ENCODE measurements at regions not wholly inside any gene's neighbourhood (a gene's known extent, or its start where the extent isn't known, plus 50 kb on each side); places are given as distances from the start of the nearest gene placed in this dataset.

DNA sequence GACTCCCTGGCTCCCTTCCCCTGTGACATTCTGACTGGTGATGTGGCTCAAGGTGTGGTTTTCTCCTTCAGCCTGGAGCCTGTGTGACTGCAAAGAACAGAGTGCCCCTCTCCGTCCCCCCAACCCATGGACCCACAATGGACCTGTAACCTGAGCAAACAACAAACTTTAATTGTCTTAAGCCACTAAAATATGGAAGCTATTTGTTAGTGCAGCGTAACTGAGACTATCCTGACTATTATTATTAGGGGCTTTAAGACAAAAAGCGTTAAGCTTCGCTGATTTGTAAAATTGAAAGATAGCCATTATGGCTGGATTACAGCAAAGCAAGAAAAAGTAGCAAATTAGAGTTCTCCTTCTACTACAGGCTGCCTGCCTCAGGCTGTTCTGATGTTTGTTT is 426.9 kb downstream of the STK39 start:
- no peak overlapping the region for H2BK120ac ChIP-seq (replicated peaks; ENCODE audit: low read depth, low read length)
- H2AK5ac ChIP-seq (ENCODE audit: low read depth, low read length): no peak overlapping the region
- FAIRE-seq (no peak), DNase-seq (ENCODE audit: low read depth in 1 of 2, low spot score in 2 of 2) (no peak)
- no peak overlapping the region for H3K4me2 ChIP-seq (ENCODE audit: insufficient read depth in 1 of 2, low read depth in 2 of 2, low read length in 2 of 2)
- no peaks in the 10 kb centered on the region for H3K27me3 ChIP-seq (replicated peaks in 1 of 4; ENCODE audit: control insufficient read depth in 3 of 4, extremely low read depth in 1 of 4, insufficient read depth in 3 of 4, low read length in 3 of 4)
- no peaks in the 10 kb centered on the region for H3K23me2 ChIP-seq (ENCODE audit: low read depth, low read length)
- no peak overlapping the region for H2BK5ac ChIP-seq (ENCODE audit: low read depth, low read length)
- H4K8ac ChIP-seq (ENCODE audit: extremely low read depth, insufficient read depth, low read length): no peak overlapping the region
- H3K4me3 ChIP-seq (ENCODE audit: extremely low read depth in 1 of 4, insufficient read depth in 2 of 4, low read depth in 3 of 4, low read length in 4 of 4): no peak overlapping the region
- H4K91ac ChIP-seq (replicated peaks; ENCODE audit: insufficient read length, low read length): no peak overlapping the region
- no peak overlapping the region for H2AFZ ChIP-seq (ENCODE audit: low read length)
- ChIA-PET POLR2A (ENCODE audit: partially characterized antibody) (no interaction called here), CTCF (ENCODE audit: partially characterized antibody) (interaction anchor here (0.9 kb wide), 1 partner anchor 121 kb away, joined by 3 read pairs; no protein-coding TSS in a partner anchor)
- H3K79me1 ChIP-seq (ENCODE audit: low read depth, low read length): no peaks in the 10 kb centered on the region; the same call in 1 of the 2 replicates
- no peaks in the 10 kb centered on the region for H3K79me2 ChIP-seq (ENCODE audit: control insufficient read depth in 1 of 2, insufficient read depth in 2 of 2, low read length in 2 of 2)
- 96% methylated on average over 4 of the region's 4 CpGs; no CpG with 5 or more reads in 1 of the 2 experiments for WGBS, 2 experiments (ENCODE audit: extremely low coverage in 1 of 2, insufficient coverage in 1 of 2, insufficient read length in 1 of 2, insufficient replicate concordance in 2 of 2, low coverage in 1 of 2, low lambda C conversion rate in 2 of 2, missing lambda C conversion rate in 1 of 2)
- H3K4ac ChIP-seq (replicated peaks; ENCODE audit: insufficient read length, low read depth, low read length): no peak overlapping the region
- H2BK15ac ChIP-seq (ENCODE audit: low read length): no peak overlapping the region
- no peak overlapping the region for H2BK20ac ChIP-seq (ENCODE audit: low read length)
- no peak overlapping the region for H3K18ac ChIP-seq (ENCODE audit: extremely low read depth, low read length)
- H3K36me3 ChIP-seq (ENCODE audit: control insufficient read depth in 2 of 4, insufficient read depth in 4 of 4, low read length in 3 of 4): peaks cover 0 to 6% (median 0%) of the 10 kb centered on the region in 4 experiments; a peak in 2 of 8 replicates
- H3K56ac ChIP-seq (replicated peaks; ENCODE audit: insufficient read length, low read depth, low read length): no peak overlapping the region
- no peak overlapping the region for H2BK12ac ChIP-seq (ENCODE audit: low read depth, low read length)
- H3K14ac ChIP-seq (ENCODE audit: insufficient read length): no peak overlapping the region
- H4K5ac ChIP-seq (ENCODE audit: insufficient read length, low read depth, low read length): no peak overlapping the region
- H3K23ac ChIP-seq (ENCODE audit: insufficient read length): no peak overlapping the region
- H3K9me3 ChIP-seq (ENCODE audit: insufficient read depth in 2 of 2, low read depth in 1 of 2, low read length in 1 of 2): no peaks in the 10 kb centered on the region; a peak in 1 of 4 replicates
- no peaks in the 10 kb centered on the region for H4K20me1 ChIP-seq (replicated peaks in 1 of 2; ENCODE audit: control insufficient read depth in 1 of 2, insufficient read depth in 2 of 2, low read length in 2 of 2)
- no peak overlapping the region for H3K27ac ChIP-seq (ENCODE audit: low read depth, low read length)
- no peak overlapping the region for H3K9ac ChIP-seq (replicated peaks in 1 of 4; ENCODE audit: extremely low read depth in 1 of 4, low read depth in 3 of 4, low read length in 3 of 4)
- H3K4me1 ChIP-seq (replicated peaks in 1 of 4; ENCODE audit: control insufficient read depth in 3 of 4, insufficient read depth in 4 of 4, low read length in 3 of 4): no peaks in the 10 kb centered on the region
- TF ChIP-seq KDM4A (IDR thresholded peaks at IDR 0.05; ENCODE audit: low read depth, low read length, severe bottlenecking) (no peak), ZNF274 (IDR thresholded peaks at IDR 0.05; ENCODE audit: borderline replicate concordance, extremely low read depth, low read length) (no peak), EP300 (IDR thresholded peaks at IDR 0.05; ENCODE audit: borderline replicate concordance in 1 of 2, low read depth in 2 of 2, low read length in 2 of 2) (no peak), GTF2F1 (IDR thresholded peaks at IDR 0.05; ENCODE audit: borderline replicate concordance, low read depth, low read length) (no peak), TBP (IDR thresholded peaks at IDR 0.05; ENCODE audit: low read depth, low read length) (no peak), EGR1 (IDR thresholded peaks at IDR 0.05; ENCODE audit: borderline replicate concordance, low read depth, low read length) (no peak), JUN (IDR thresholded peaks at IDR 0.05; ENCODE audit: low read depth, low read length) (no peak), RAD21 (IDR thresholded peaks at IDR 0.05 in 1 of 2, conservative IDR thresholded peaks at IDR 0.05 in 1 of 2; ENCODE audit: low read depth in 2 of 2, low read length in 2 of 2) (no peak), YY1 (IDR thresholded peaks at IDR 0.05; ENCODE audit: low read depth, low read length) (no peak)
- TF ChIP-seq, protein P1, sequence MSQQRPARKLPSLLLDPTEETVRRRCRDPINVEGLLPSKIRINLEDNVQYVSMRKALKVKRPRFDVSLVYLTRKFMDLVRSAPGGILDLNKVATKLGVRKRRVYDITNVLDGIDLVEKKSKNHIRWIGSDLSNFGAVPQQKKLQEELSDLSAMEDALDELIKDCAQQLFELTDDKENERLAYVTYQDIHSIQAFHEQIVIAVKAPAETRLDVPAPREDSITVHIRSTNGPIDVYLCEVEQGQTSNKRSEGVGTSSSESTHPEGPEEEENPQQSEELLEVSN (IDR thresholded peaks at IDR 0.05): no peak
- TF ChIP-seq, protein P2, sequence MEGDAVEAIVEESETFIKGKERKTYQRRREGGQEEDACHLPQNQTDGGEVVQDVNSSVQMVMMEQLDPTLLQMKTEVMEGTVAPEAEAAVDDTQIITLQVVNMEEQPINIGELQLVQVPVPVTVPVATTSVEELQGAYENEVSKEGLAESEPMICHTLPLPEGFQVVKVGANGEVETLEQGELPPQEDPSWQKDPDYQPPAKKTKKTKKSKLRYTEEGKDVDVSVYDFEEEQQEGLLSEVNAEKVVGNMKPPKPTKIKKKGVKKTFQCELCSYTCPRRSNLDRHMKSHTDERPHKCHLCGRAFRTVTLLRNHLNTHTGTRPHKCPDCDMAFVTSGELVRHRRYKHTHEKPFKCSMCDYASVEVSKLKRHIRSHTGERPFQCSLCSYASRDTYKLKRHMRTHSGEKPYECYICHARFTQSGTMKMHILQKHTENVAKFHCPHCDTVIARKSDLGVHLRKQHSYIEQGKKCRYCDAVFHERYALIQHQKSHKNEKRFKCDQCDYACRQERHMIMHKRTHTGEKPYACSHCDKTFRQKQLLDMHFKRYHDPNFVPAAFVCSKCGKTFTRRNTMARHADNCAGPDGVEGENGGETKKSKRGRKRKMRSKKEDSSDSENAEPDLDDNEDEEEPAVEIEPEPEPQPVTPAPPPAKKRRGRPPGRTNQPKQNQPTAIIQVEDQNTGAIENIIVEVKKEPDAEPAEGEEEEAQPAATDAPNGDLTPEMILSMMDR (IDR thresholded peaks at IDR 0.05; ENCODE audit: control extremely low read depth in 1 of 3, insufficient read depth in 1 of 3, low read depth in 1 of 3, low read length in 3 of 3): no peak
